ENCODE measurements at regions not wholly inside any gene's neighbourhood (a gene's known extent, or its start where the extent isn't known, plus 50 kb on each side); places are given as distances from the start of the nearest gene placed in this dataset.

DNA sequence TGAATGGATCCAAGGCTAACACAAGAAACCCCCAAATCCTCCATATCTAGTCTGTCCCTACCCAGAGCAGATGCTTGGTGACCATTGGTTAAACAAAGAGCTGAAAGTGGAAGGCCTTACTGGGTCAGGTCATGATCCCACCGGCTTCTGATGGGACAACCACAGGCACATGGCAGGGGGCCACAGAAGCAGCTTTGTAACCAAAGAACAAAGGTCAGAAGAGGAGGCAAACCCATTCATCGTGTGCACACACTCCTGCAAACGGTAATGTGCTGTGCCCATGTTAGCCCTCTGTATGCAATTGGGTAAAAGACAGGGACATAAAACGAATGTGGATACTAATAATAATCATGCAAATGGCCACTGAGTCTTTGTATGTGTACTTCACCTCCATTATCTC is 133.3 kb upstream of the SLC6A11 start:
- TF ChIP-seq EP300 (IDR thresholded peaks at IDR 0.05; ENCODE audit: low read depth in 2 of 2, low read length in 2 of 2) = no peak
- no peak for TF ChIP-seq EP300 (CRISPR knock-in tag; IDR thresholded peaks at IDR 0.05; ENCODE audit: borderline replicate concordance)
- TF ChIP-seq KLF16 (CRISPR knock-in tag; IDR thresholded peaks at IDR 0.05) = no peak

All from HepG2 (cell line).